ENCODE measurements at regions not wholly inside any gene's neighbourhood (a gene's known extent, or its start where the extent isn't known, plus 50 kb on each side); places are given as distances from the start of the nearest gene placed in this dataset.
"Not testable (repeated sequence)": the region's sequence is repeated elsewhere in the genome, so short reads cannot be mapped to it uniquely, and the experiment has no call there.

GRCh38 chrX:114272096-114272686 lies 311.7 kb upstream of the HTR2C start:
- DNase-seq (ENCODE audit: low read depth), result no peak

DNA sequence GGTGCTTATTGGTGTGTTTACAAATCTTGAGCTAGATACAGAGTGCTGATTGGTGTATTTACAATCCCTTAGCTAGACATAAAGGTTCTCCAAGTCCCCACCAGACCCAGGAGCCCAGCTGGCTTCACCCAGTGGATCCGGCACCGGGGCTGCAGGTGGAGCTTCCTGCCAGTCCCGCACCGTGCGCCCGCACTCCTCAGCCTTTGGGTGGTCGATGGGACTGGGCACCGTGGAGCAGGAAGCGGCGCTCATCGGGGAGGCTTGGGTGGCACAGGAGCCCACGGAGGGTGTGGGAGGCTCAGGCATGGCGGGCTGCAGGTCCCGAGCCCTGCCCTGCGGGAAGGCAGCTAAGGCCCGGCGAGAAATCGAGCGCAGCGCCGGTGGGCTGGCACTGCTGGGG lies 313.5 kb upstream of the HTR2C start:
- not testable (repeated sequence) for DNase-seq (ENCODE audit: low read depth)

GRCh38 chrX:114268643-114269042 lies 315.2 kb upstream of the HTR2C start:
- no peak for DNase-seq (ENCODE audit: low read depth)

- no peak for DNase-seq (ENCODE audit: low read depth)
Measured at GRCh38 chrX:114267142-114267541, 316.7 kb upstream of the HTR2C start.

- DNase-seq (ENCODE audit: low read depth), result no peak
Measured at GRCh38 chrX:114252186-114252585, 331.7 kb upstream of the HTR2C start.

DNA sequence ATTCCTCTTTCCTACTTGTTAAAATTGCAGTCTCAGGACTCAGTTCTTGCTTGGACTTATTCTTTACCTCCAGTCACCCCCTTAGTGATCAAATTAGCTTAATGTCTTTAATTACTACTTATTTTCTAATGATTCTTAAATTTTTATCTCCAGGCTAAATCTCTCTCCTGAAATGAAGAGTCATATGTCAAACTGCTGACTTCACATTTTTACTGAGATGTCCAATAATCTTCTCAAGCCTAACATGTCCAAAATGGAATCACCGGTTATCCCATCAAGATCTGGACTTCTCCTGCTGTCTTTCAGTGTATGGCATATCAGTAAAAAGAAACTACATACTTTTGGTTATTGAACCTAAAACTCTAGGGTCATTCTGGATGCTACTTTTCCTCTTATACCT lies 332.3 kb upstream of the HTR2C start:
- no peak for DNase-seq (ENCODE audit: low read depth)

DNA sequence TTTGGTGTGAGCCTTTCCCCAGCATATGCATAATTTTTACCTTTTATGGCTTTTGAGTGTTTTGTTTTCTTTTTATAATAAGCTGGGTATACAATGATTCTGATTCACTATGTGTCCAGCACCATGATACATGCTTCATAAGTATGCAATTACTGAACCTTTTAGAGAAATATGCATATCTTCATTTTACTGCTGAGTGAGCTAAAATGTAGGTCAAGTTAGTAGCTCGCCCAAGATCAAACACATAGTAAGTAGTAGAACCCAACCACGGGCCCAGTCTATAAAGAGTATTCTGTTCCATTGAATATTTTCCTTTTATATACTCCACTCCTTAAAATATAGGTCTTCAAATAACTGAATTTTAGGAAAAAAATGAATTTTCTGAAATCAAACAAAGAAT lies 362.4 kb upstream of the HTR2C start:
- no peak for DNase-seq (ENCODE audit: low read depth)

DNA sequence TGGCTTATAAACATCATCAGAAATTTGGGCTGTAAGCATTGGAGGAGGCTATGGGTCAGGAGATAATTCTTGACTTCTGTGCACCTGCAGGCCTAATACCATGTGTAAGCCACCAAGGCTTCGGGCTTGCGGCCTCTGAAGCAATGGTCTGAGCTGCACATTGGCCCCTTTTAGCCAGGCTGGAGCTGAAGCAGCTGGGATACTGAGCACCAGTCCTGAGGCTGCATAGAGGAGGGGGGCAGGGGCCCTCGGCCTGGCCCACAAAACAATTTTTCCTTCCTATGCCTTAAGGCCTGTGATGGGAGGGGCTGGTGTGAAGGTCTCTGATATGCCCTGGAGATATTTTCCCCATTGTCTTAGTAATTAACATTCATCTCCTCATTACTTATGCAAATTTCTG lies 373.0 kb upstream of the HTR2C start:
- no peak for DNase-seq (ENCODE audit: low read depth)

- no peak for DNase-seq (ENCODE audit: low read depth)
Measured at GRCh38 chrX:114201622-114202021, 382.3 kb upstream of the HTR2C start.

GRCh38 chrX:114181195-114181594 lies 402.7 kb upstream of the HTR2C start:
- DNase-seq (ENCODE audit: low read depth), result no peak

GRCh38 chrX:114178126-114178525 lies 405.8 kb upstream of the HTR2C start:
- DNase-seq (ENCODE audit: low read depth), result no peak

- DNase-seq (ENCODE audit: low read depth), result not testable (repeated sequence)
Measured at GRCh38 chrX:114167276-114167675, 416.6 kb upstream of the HTR2C start.

DNA sequence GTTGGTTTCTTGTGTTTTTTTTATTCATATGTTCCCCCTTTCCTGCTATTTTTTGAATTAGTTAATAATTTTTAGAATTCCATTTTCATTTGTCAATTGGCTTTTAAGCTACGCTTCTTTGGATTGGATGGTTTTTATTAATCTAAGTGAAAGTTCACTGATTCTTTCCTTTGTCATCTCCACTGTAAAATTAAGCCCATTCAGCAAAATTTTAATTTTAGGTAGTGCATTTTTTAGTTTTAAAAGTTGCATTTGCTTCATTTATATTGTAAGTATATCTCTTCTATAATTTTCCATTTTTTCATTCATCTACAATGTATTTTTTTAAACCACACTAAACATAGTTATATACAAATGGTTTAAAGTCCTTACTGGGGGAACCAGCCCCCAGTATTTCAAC lies 417.3 kb upstream of the HTR2C start:
- DNase-seq (ENCODE audit: low read depth), result no peak

DNA sequence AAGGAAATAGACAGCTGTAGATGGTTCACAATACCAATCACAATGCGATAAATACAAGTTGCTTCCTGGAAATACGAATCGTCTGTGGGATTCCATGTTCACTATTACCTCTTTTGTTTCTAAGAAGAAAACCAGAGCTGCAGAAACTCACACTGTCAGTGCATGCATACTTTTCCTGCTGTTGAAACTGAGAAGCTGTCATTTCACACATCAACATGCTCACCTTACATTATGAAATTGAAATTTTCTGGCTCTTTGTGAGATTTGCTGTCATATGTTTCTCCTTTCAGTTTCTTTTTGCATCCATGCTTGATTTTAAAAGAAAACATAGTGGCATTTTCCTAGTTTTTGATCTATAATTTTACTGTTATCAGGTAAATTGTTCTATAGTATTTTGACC lies 418.3 kb upstream of the HTR2C start:
- DNase-seq (ENCODE audit: low read depth), result no peak

DNA sequence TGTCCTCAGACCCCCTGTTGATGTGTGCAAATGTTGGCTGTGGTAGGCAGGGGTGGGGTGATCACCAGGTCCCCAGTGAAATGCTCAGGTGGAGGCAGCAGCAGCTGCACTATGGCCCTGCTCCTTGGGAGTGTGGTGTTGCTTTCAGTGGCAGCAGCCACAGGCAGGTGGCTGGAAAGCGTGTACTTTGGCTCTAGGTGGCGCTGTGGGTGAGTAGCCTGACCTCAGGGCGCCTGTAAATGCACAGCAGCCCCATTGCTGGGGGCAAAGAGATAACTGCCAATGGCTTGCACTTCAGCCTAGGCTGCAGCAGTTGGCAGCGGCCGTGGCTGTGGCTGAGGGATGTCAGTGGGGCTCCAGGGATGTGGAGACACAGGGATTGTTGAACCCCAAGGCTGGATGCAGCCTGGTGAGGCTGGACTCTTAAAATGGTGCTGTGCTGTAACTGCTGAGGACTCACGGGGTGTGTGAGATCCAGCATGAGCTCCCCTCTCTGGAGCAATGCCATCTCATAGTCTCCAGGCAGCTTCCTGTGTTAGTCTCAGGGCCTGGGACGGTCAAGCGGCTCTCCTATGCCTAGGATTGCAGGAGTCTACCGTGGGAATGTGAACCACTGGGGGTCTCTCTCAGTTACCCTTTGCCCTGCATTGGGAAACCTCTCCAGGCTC lies 421.7 kb upstream of the HTR2C start:
- DNase-seq (ENCODE audit: low read depth), result no peak

GRCh38 chrX:114152801-114153200 lies 431.1 kb upstream of the HTR2C start:
- no peak for DNase-seq (ENCODE audit: low read depth)

DNA sequence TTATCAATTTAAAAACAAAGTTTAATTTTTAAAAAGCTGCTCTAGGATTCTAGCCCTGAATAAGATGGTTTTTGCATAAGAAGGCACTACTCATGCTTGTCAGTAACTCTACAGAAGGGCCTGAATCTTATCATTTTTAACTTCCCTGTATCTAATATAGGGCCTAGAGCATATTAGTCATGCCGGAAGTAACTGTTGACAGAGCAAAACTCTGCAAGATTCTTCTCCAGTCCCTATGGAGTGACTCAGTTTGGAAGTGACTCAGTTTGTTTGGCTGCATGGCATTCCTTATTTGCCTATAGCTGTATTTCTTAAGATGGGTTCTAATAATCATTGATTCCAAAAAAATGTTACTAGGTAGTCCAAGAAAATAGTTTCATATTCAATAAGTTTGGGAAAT lies 431.8 kb upstream of the HTR2C start:
- DNase-seq (ENCODE audit: low read depth), result peak; percentile 34

GRCh38 chrX:114134465-114134864 lies 449.4 kb upstream of the HTR2C start:
- no peak for DNase-seq (ENCODE audit: low read depth)

- no peak for DNase-seq (ENCODE audit: low read depth)
Measured at GRCh38 chrX:114127411-114128025, 456.4 kb upstream of the HTR2C start.

GRCh38 chrX:114127005-114127404 lies 456.9 kb upstream of the HTR2C start:
- no peak for DNase-seq (ENCODE audit: low read depth)

DNA sequence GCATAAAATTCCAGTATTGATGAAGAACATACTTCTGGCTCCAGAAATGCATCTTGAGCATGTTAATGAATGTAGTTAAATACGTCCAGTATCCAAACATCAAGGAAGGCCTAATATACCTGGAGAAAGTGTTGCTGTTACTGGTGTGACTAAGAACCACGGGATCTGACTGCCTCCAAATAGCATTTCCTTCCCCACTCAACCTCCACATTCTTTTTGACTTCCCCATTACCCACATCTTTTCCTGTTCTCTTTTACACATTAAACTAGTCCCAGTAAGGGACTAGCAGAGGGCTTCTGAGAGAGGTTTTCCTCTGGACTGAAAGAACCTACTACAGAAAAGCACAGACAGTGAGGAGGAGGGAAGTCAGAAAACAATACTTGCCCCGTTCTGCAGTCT lies 482.8 kb upstream of the HTR2C start:
- DNase-seq (ENCODE audit: low read depth), result no peak

DNA sequence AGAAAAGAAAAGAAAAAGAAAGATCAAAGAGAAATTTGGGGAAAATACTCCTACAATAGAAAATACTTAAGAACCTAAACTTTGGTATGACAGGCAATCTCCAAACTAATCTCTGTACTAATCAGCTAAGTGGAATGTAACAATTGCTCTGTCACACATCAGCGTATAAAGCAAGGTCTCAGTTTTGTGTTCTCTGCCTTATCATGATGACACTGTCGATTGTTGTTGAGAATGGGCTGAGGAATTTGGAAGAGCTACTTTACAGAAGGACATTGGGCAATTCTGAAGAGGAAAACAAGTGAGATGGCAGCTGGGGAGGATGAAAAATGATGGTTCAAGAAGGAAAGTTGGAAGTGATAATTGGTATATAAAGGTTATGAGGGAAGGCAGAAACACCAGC lies 486.0 kb upstream of the HTR2C start:
- DNase-seq (ENCODE audit: low read depth), result no peak

DNA sequence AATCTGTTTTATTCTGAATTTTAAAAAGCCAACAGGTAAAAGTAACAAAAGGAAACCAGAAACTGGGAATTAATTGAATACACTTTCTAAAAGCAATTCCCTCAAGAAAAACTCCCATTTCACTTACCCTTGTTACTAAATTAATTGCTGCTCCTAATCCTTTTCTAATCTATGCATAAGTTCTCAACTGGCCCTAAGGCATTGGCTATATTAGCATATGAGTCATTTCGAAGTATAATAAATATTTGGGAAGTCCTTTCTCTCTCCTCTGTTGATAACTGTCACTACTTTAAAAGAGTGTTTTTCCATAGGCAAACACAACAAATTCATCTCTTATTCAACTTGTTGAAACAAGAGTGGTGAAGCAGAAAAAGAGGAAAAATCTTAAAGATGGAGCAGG lies 486.5 kb upstream of the HTR2C start:
- no peak for DNase-seq (ENCODE audit: low read depth)

DNA sequence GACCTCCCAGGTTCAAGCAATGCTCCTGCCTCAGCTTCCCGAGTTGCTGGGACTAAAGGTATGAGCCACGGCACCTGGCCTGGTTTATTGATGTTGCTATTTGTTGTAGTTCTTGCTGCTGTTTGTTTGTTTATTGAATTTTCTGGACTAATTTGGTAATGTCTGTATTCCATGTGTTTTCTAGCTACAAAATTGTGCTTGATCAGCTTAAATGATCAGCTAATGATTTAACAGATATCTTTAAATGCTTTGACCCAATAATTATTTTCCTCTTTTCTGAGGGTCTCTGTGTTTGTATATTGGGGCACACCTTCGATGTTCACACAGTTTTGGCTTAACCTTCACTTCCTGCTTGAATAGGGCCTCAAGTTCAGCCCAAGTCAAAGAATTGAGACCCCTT lies 488.1 kb upstream of the HTR2C start:
- no peak for DNase-seq (ENCODE audit: low read depth)

Data from amniotic epithelial cell (primary cell).